ENCODE measurements at regions not wholly inside any gene's neighbourhood (a gene's known extent, or its start where the extent isn't known, plus 50 kb on each side); places are given as distances from the start of the nearest gene placed in this dataset.

DNA sequence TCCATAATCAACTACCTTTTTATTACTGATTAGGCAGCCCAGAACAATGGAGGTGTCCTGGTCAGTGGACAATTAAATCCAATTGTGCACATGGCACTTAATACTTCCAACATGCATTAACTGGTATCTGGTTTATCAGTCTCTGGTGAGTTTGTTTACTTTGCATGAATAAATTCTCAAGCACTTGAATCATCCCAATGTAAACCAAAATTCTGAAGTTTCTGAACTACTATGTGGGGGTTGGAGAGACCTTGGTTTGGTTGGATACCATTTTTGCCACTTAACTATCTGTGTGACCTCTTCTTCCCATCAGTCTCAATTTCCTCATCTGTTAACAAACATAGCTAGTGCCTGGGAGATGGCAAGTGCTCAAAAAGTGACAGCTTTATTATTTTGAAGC is 70.5 kb upstream of the MAP4 start:
- Mint-ChIP-seq H3K36me3 (ENCODE audit: low read depth) (peaks cover 29% of the 10 kb centered on the region), H3K4me3 (peak overlapping the region; percentile 98), H3K9me3 (no peaks in the 10 kb centered on the region), H3K4me1 (ENCODE audit: low read depth) (peaks cover 58% of the 10 kb centered on the region), H3K27me3 (ENCODE audit: insufficient read depth) (peaks cover 3% of the 10 kb centered on the region), H3K27ac (peak overlapping the region; percentile 100)
- DNase-seq, result peak; percentile 78
- TF ChIP-seq, protein P1, sequence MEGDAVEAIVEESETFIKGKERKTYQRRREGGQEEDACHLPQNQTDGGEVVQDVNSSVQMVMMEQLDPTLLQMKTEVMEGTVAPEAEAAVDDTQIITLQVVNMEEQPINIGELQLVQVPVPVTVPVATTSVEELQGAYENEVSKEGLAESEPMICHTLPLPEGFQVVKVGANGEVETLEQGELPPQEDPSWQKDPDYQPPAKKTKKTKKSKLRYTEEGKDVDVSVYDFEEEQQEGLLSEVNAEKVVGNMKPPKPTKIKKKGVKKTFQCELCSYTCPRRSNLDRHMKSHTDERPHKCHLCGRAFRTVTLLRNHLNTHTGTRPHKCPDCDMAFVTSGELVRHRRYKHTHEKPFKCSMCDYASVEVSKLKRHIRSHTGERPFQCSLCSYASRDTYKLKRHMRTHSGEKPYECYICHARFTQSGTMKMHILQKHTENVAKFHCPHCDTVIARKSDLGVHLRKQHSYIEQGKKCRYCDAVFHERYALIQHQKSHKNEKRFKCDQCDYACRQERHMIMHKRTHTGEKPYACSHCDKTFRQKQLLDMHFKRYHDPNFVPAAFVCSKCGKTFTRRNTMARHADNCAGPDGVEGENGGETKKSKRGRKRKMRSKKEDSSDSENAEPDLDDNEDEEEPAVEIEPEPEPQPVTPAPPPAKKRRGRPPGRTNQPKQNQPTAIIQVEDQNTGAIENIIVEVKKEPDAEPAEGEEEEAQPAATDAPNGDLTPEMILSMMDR (IDR thresholded peaks at IDR 0.05), result no peak

DNA sequence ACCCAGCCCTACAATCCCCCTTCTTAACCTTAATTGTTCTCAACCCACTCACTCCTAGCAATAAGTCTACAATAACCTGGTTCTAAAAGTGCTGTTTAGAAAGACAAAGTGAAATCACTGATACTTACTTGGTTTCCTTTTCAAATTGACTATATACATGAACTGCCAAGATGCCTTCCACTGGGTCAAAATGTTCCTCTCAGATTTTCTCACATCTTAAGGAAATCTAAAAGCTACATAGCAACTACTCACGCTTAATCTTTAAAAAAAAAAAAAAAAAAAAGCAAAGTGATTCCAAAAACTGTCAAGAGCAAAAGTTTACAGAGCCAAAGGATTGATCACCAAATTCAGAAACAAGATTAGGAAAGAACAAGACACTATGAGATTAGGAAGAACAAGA is 68.7 kb upstream of the MAP4 start:
- DNase-seq, result no peak
- Mint-ChIP-seq H3K4me1 (ENCODE audit: low read depth) (peaks cover 55% of the 10 kb centered on the region), H3K27ac (peak overlapping the region; percentile 59), H3K4me3 (peak overlapping the region; percentile 25), H3K36me3 (ENCODE audit: low read depth) (peaks cover 32% of the 10 kb centered on the region), H3K27me3 (ENCODE audit: insufficient read depth) (peaks cover 3% of the 10 kb centered on the region), H3K9me3 (no peaks in the 10 kb centered on the region)
- TF ChIP-seq, protein P1 (IDR thresholded peaks at IDR 0.05), result no peak

DNA sequence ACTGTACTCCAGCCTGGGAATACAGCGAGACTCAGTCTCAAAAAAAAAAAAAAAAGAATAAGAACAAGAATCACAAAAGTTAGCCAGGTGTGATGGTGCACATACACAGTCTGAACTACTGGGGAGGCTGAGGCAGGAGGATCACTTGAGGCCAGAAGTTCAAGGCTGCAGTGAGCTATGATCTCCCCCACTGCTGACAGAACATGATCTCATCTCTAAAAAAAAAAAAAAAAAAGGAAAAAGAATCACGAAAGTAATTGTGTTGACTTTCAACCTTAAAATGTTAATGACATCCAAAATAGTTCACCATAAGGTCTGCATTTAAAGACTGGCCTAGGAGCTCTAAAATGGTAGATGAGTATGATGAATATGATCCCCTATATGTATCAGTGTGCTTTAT is 68.0 kb upstream of the MAP4 start:
- no peaks in the 10 kb centered on the region for H3K9me3 Mint-ChIP-seq
- H3K27ac Mint-ChIP-seq, result peak overlapping the region; percentile 59; the same call in 1 of the 2 replicates
- peaks cover 3% of the 10 kb centered on the region for H3K27me3 Mint-ChIP-seq (ENCODE audit: insufficient read depth)
- DNase-seq, result no peak
- TF ChIP-seq, protein P1 (IDR thresholded peaks at IDR 0.05), result no peak
- peaks cover 47% of the 10 kb centered on the region for H3K4me1 Mint-ChIP-seq (ENCODE audit: low read depth)
- peaks cover 34% of the 10 kb centered on the region for H3K36me3 Mint-ChIP-seq (ENCODE audit: low read depth)
- no peak overlapping the region for H3K4me3 Mint-ChIP-seq

DNA sequence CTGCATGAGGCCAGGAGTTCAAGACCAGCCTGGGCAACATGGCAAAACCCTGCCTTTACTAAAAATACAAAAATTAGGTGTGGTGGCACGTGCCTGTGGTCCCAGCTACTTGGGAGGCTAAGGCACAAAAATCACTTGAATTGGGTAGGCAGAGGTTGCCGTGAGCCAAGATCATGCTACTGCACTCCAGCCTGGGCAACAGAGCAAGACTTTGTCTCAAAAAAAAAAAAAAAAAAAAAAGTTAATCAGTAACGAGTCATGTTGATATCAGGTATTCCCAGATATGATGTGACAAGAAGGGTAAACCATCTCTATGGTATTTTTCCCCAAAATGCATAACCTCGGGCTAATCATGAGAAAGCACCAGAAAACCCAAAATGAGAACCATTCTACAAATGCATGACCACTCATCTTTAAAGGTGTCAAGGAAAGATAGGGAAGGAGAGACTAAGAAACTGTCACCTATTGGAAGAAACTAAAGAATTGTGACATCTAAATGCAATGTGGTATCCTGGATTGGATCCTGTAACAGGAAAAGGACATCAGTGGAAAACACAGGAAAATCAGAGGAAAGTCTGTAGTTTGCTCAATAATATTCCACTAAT is 66.5 kb upstream of the MAP4 start:
- peaks cover 58% of the 10 kb centered on the region for H3K4me1 Mint-ChIP-seq (ENCODE audit: low read depth)

DNA sequence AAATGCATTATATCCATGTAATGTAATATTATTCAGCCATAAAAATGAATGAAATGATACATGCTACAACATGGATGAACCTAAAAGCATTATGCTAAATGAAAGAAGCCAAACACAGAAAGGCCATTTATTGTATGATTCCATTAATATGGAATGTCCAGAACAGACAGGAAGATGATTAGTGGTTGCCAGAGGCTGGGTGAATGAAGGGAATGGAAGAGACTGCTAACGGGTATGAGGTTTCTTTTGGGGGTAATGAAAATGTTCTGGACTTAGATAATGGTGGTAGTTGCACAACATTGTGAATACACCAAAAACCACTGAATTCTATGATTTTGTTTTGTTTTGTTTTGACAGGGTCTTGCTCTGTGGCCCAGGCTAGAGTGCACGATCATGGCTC is 61.6 kb upstream of the MAP4 start:
- Mint-ChIP-seq H3K27ac (peak overlapping the region; percentile 57), H3K4me1 (ENCODE audit: low read depth) (peaks cover 30% of the 10 kb centered on the region), H3K4me3 (peak overlapping the region; percentile 23; the same call in 1 of the 2 replicates), H3K27me3 (ENCODE audit: insufficient read depth) (no peaks in the 10 kb centered on the region), H3K9me3 (no peaks in the 10 kb centered on the region), H3K36me3 (ENCODE audit: low read depth) (peaks cover 13% of the 10 kb centered on the region)
- peak; percentile 62 for DNase-seq
- TF ChIP-seq, protein P1 (IDR thresholded peaks at IDR 0.05), result no peak

More for the DNA sequence above, 66.5 kb upstream of the MAP4 start:
- DNase-seq, result no peak
- Mint-ChIP-seq H3K4me3 (no peak overlapping the region), H3K27ac (peak overlapping the region; percentile 18; the same call in 1 of the 2 replicates), H3K27me3 (ENCODE audit: insufficient read depth) (no peaks in the 10 kb centered on the region), H3K9me3 (no peaks in the 10 kb centered on the region), H3K36me3 (ENCODE audit: low read depth) (peaks cover 29% of the 10 kb centered on the region)
- TF ChIP-seq, protein P1 (IDR thresholded peaks at IDR 0.05), result no peak

Measured in HFFc6 (cell line).